Umbilical cord (tissue), 1 donor: ENCODE measurements at regions not wholly inside any gene's neighbourhood (a gene's known extent, or its start where the extent isn't known, plus 50 kb on each side); places are given as distances from the start of the nearest gene placed in this dataset.
A peak's percentile ranks its signal among the peaks of the same experiment; 100 is the strongest.

Source experiments
- DNase-seq: peaks from one replicate; pipeline ENCODE4 v3.0.0-alpha.2; 2015; ENCODE audit warnings: low spot score

- no peak for DNase-seq
Observed at GRCh38 chr2:129229830-129230441, 749.5 kb upstream of the RAB6C start.

GRCh38 chr2:129231924-129232323 lies 747.5 kb upstream of the RAB6C start:
- no peak for DNase-seq

GRCh38 chr2:129233166-129233565 lies 746.3 kb upstream of the RAB6C start:
- DNase-seq, result no peak

- DNase-seq, result peak; percentile 50
Observed at GRCh38 chr2:129233751-129234406, 745.6 kb upstream of the RAB6C start.

GRCh38 chr2:129236601-129237000 lies 742.9 kb upstream of the RAB6C start:
- no peak for DNase-seq

GRCh38 chr2:129237966-129238725 lies 741.3 kb upstream of the RAB6C start:
- peak; percentile 29 for DNase-seq

- DNase-seq, result no peak
Observed at GRCh38 chr2:129239141-129239540, 740.3 kb upstream of the RAB6C start.

- DNase-seq, result peak; percentile 10
Observed at GRCh38 chr2:129240061-129240460, 739.4 kb upstream of the RAB6C start.

GRCh38 chr2:129242269-129242668 lies 737.2 kb upstream of the RAB6C start:
- no peak for DNase-seq

- DNase-seq, result no peak
Observed at GRCh38 chr2:129247751-129248150, 731.7 kb upstream of the RAB6C start.

- peak; percentile 35 for DNase-seq
Observed at GRCh38 chr2:129248198-129248597, 731.3 kb upstream of the RAB6C start.

GRCh38 chr2:129252781-129253460 lies 726.5 kb upstream of the RAB6C start:
- DNase-seq, result no peak

GRCh38 chr2:129253461-129253812 lies 726.0 kb upstream of the RAB6C start:
- DNase-seq, result peak; percentile 9

GRCh38 chr2:129254718-129255117 lies 724.7 kb upstream of the RAB6C start:
- no peak for DNase-seq

- DNase-seq, result no peak
Observed at GRCh38 chr2:129255610-129256313, 723.7 kb upstream of the RAB6C start.

- DNase-seq, result no peak
Observed at GRCh38 chr2:129256642-129257041, 722.8 kb upstream of the RAB6C start.

- no peak for DNase-seq
Observed at GRCh38 chr2:129262934-129263333, 716.5 kb upstream of the RAB6C start.

GRCh38 chr2:129263939-129264338 lies 715.5 kb upstream of the RAB6C start:
- no peak for DNase-seq

- no peak for DNase-seq
Observed at GRCh38 chr2:129267559-129267958, 711.9 kb upstream of the RAB6C start.

- no peak for DNase-seq
Observed at GRCh38 chr2:129273266-129274037, 706.0 kb upstream of the RAB6C start.

- DNase-seq, result no peak
Observed at GRCh38 chr2:129274038-129274415, 705.4 kb upstream of the RAB6C start.
